CD8-positive, alpha-beta memory T cell (primary cell): ENCODE measurements at regions not wholly inside any gene's neighbourhood (a gene's known extent, or its start where the extent isn't known, plus 50 kb on each side); places are given as distances from the start of the nearest gene placed in this dataset.
A peak's percentile ranks its signal among the peaks of the same experiment; 100 is the strongest.

Source experiments
- CTCF ChIA-PET: fragments of 350-600 bp; sonication (Branson Sonifier 250); formaldehyde crosslinking; loops from one replicate; lab custom pipeline; 2021; ENCODE audit warnings: antibody characterized with exemption; lab: Charles Lee
- POLR2A ChIA-PET: fragments of 350-600 bp; sonication (Branson Sonifier 250); formaldehyde crosslinking; loops from one replicate; lab custom pipeline; 2021; ENCODE audit warnings: antibody characterized with exemption; lab: Charles Lee
- DNase-seq, 5 donors: peaks; one replicate each; pipeline versions ENCODE4 v3.0.0 to v3.0.0-alpha.2; 2020 to 2022; ENCODE audit warnings: mixed read lengths in 1 of 5
- H3K27ac ChIP-seq: one replicate; pipeline ENCODE4 v1.7.0; 2013; ENCODE audit warnings: low read depth, mild to moderate bottlenecking, low read length, moderate library complexity
- H3K27me3 ChIP-seq: 2 replicates; pipeline ENCODE4 v1.7.0; 2013; ENCODE audit warnings: low read length, mild to moderate bottlenecking; ENCODE audit not compliant: insufficient read depth, poor library complexity, severe bottlenecking
- H3K36me3 ChIP-seq: 2 replicates; pipeline ENCODE4 v1.7.0; 2013; ENCODE audit warnings: mild to moderate bottlenecking, low read length, moderate library complexity; ENCODE audit not compliant: insufficient read depth
- H3K4me1 ChIP-seq: 2 replicates; pipeline ENCODE4 v1.7.0; 2013; ENCODE audit warnings: mild to moderate bottlenecking, low read length, moderate library complexity; ENCODE audit not compliant: insufficient read depth
- H3K4me3 ChIP-seq: 2 replicates; pipeline ENCODE4 v1.7.0; 2013; ENCODE audit warnings: mild to moderate bottlenecking, low read length
- H3K9me3 ChIP-seq: 2 replicates; pipeline ENCODE4 v1.7.0; 2013; ENCODE audit warnings: mild to moderate bottlenecking, low read length
- H3K27ac Mint-ChIP-seq, 8 donors: one replicate each; pipeline ENCODE4 v1.8.0; 2020 to 2021; ENCODE audit warnings: mixed read lengths in 8 of 8, mild to moderate bottlenecking in 6 of 8, inconsistent platforms in 3 of 8, moderate library complexity in 3 of 8
- H3K27me3 Mint-ChIP-seq, 2 donors: one replicate each; pipeline ENCODE4 v1.8.0; 2020 to 2021; ENCODE audit warnings: mixed read lengths in 2 of 2, mild to moderate bottlenecking in 1 of 2, moderate library complexity in 1 of 2
- H3K36me3 Mint-ChIP-seq, 3 donors: one replicate each; pipeline ENCODE4 v1.8.0; 2020 to 2021; ENCODE audit warnings: mixed read lengths in 3 of 3, inconsistent platforms in 1 of 3, mild to moderate bottlenecking in 1 of 3
- H3K4me1 Mint-ChIP-seq, 3 donors: one replicate each; pipeline ENCODE4 v1.8.0; 2020 to 2021; ENCODE audit warnings: mixed read lengths in 3 of 3, inconsistent platforms in 1 of 3, mild to moderate bottlenecking in 1 of 3
- H3K4me3 Mint-ChIP-seq, 7 donors: one replicate each; pipeline ENCODE4 v1.8.0; 2020 to 2021; ENCODE audit warnings: mixed read lengths in 7 of 7, mild to moderate bottlenecking in 6 of 7, moderate library complexity in 4 of 7, inconsistent platforms in 2 of 7
- H3K9me3 Mint-ChIP-seq, 5 donors: one replicate each; pipeline ENCODE4 v1.8.0; 2020 to 2022; ENCODE audit warnings: mixed read lengths in 5 of 5, mild to moderate bottlenecking in 3 of 5, moderate library complexity in 2 of 5, inconsistent platforms in 1 of 5

GRCh38 chr12:116365606-116366455 is 88.3 kb upstream of the MED13L start:
- CTCF ChIA-PET, result no interaction called here
- Mint-ChIP-seq H3K4me1 (peaks cover 3 to 7% (median 3%) of the 10 kb centered on the region in 3 donors), H3K9me3 (no peaks in the 10 kb centered on the region), H3K36me3 (no peaks in the 10 kb centered on the region), H3K27ac (no peak overlapping the region), H3K27me3 (peaks cover 1 to 5% of the 10 kb centered on the region in 2 donors), H3K4me3 (no peak overlapping the region)
- Histone ChIP-seq H3K4me3 (no peak overlapping the region), H3K27ac (no peak overlapping the region), H3K27me3 (no peaks in the 10 kb centered on the region), H3K4me1 (peaks cover 8% of the 10 kb centered on the region), H3K9me3 (no peaks in the 10 kb centered on the region), H3K36me3 (no peaks in the 10 kb centered on the region)
- DNase-seq, result no peak
- POLR2A ChIA-PET, result no interaction called here

- Mint-ChIP-seq H3K9me3 (no peaks in the 10 kb centered on the region), H3K27ac (no peak overlapping the region), H3K36me3 (no peaks in the 10 kb centered on the region), H3K4me3 (no peak overlapping the region), H3K4me1 (peaks cover 0 to 3% (median 0%) of the 10 kb centered on the region in 3 donors), H3K27me3 (peaks cover 0 to 5% of the 10 kb centered on the region in 2 donors)
- Histone ChIP-seq H3K4me3 (no peak overlapping the region), H3K9me3 (no peaks in the 10 kb centered on the region), H3K27ac (no peak overlapping the region), H3K36me3 (no peaks in the 10 kb centered on the region), H3K4me1 (peaks cover 3% of the 10 kb centered on the region), H3K27me3 (no peaks in the 10 kb centered on the region)
- no peak for DNase-seq
- CTCF ChIA-PET, result no interaction called here
- POLR2A ChIA-PET, result no interaction called here
These were observed 88.9 kb upstream of the MED13L start for GRCh38 chr12:116366456-116366776.

DNA sequence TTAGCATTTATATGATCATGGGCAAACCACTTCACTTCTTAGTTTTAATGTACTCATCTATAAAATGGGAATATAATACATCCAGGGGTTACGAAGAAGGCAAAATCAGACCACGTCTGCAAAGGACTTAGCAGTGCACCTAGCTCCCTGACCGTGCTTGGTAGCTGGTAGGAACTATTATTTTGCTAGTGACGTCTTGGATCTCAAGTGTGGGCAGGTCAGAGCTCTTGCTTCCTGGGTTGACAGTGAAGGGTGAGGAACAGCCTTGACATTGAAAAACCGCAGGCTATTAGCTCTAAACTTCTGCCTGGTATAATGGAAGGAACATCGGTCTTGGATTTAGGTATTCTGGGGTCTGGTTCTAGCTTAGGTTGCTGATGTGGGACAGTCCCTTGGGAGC is 89.3 kb upstream of the MED13L start:
- H3K36me3 ChIP-seq, result no peaks in the 10 kb centered on the region
- Mint-ChIP-seq H3K27me3 (peaks cover 0 to 5% of the 10 kb centered on the region in 2 donors), H3K9me3 (no peaks in the 10 kb centered on the region), H3K4me3 (no peak overlapping the region), H3K4me1 (no peaks in the 10 kb centered on the region), H3K36me3 (no peaks in the 10 kb centered on the region), H3K27ac (no peak overlapping the region)
- H3K4me1 ChIP-seq, result no peaks in the 10 kb centered on the region
- CTCF ChIA-PET, result no interaction called here
- POLR2A ChIA-PET, result no interaction called here
- H3K27ac ChIP-seq, result no peak overlapping the region
- DNase-seq, result no peak
- H3K4me3 ChIP-seq, result no peak overlapping the region
- no peaks in the 10 kb centered on the region for H3K27me3 ChIP-seq
- H3K9me3 ChIP-seq, result no peaks in the 10 kb centered on the region

- H3K4me3 ChIP-seq, result no peak overlapping the region
- H3K36me3 ChIP-seq, result no peaks in the 10 kb centered on the region
- Mint-ChIP-seq H3K9me3 (no peaks in the 10 kb centered on the region), H3K27me3 (peaks cover 0 to 5% of the 10 kb centered on the region in 2 donors), H3K4me3 (no peak overlapping the region), H3K4me1 (no peaks in the 10 kb centered on the region), H3K27ac (peak overlapping the region in 2 of 8 donors; percentile 51 to 78), H3K36me3 (no peaks in the 10 kb centered on the region)
- DNase-seq, result no peak
- H3K27me3 ChIP-seq, result no peaks in the 10 kb centered on the region
- ChIA-PET POLR2A (no interaction called here), CTCF (interaction anchor here (1.4 kb wide), 1 partner anchor 10 kb away, joined by 4 read pairs; no protein-coding TSS in a partner anchor)
- H3K9me3 ChIP-seq, result no peaks in the 10 kb centered on the region
- H3K4me1 ChIP-seq, result no peaks in the 10 kb centered on the region
- H3K27ac ChIP-seq, result no peak overlapping the region
These were observed 91.0 kb upstream of the MED13L start for GRCh38 chr12:116368196-116369194.

GRCh38 chr12:116370004-116370404 is 92.5 kb upstream of the MED13L start:
- Histone ChIP-seq H3K36me3 (no peaks in the 10 kb centered on the region), H3K27ac (no peak overlapping the region), H3K4me1 (no peaks in the 10 kb centered on the region), H3K27me3 (no peaks in the 10 kb centered on the region), H3K4me3 (no peak overlapping the region), H3K9me3 (no peaks in the 10 kb centered on the region)
- ChIA-PET CTCF (interaction anchor here (0.8 to 1.4 kb wide), 2 partner anchors 9 to 10 kb away, joined by 3 to 4 read pairs; no protein-coding TSS in a partner anchor), POLR2A (no interaction called here)
- Mint-ChIP-seq H3K27me3 (peaks cover 0 to 5% of the 10 kb centered on the region in 2 donors), H3K27ac (no peak overlapping the region), H3K4me1 (no peaks in the 10 kb centered on the region), H3K4me3 (no peak overlapping the region), H3K36me3 (no peaks in the 10 kb centered on the region), H3K9me3 (no peaks in the 10 kb centered on the region)
- DNase-seq, result no peak

DNA sequence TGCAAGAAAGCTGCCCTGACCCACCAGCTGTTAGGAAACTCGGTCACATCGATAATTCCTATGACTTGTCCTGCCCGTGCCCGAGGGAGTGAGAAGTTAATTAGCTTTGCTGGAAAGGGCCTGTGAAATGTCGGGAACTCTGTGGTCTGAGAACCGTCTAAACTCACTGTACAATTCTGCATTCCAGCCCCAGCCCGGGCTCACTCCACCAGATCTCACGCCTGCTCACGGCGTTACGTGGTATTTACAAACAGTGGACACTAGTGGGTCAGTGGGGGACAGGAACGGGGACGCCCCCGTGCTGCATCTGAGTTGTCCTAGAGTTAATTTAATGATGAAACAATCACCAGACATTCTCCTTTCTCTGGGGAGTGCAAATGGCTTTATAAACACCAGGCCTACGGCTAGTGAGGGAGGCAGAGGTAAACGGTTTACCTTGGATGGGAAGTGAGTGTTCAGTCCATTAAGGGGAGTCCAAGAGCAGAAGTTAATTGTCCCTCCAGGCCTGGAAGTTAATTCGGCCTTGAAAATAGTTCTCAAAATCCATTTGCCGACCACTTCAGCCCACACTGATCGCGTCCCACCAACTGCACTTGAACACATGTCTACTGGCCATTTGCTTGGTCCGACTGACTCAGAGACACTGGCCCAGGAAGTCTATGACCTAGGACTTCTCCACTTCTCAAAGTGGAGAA is 93.5 kb upstream of the MED13L start:
- no peaks in the 10 kb centered on the region for H3K4me1 Mint-ChIP-seq
- POLR2A ChIA-PET, result no interaction called here

GRCh38 chr12:116372815-116373214 is 95.3 kb upstream of the MED13L start:
- Histone ChIP-seq H3K4me3 (no peak overlapping the region), H3K9me3 (no peaks in the 10 kb centered on the region), H3K27me3 (no peaks in the 10 kb centered on the region), H3K27ac (no peak overlapping the region), H3K4me1 (no peaks in the 10 kb centered on the region), H3K36me3 (no peaks in the 10 kb centered on the region)
- Mint-ChIP-seq H3K27ac (no peak overlapping the region), H3K4me3 (no peak overlapping the region), H3K4me1 (no peaks in the 10 kb centered on the region), H3K27me3 (peaks cover 0 to 5% of the 10 kb centered on the region in 2 donors), H3K36me3 (no peaks in the 10 kb centered on the region), H3K9me3 (no peaks in the 10 kb centered on the region)
- CTCF ChIA-PET, result no interaction called here
- no peak for DNase-seq
- POLR2A ChIA-PET, result no interaction called here

More for the DNA sequence above, 93.5 kb upstream of the MED13L start:
- no peak overlapping the region for H3K27ac Mint-ChIP-seq
- Histone ChIP-seq H3K36me3 (no peaks in the 10 kb centered on the region), H3K4me1 (no peaks in the 10 kb centered on the region), H3K9me3 (no peaks in the 10 kb centered on the region), H3K4me3 (no peak overlapping the region), H3K27ac (no peak overlapping the region), H3K27me3 (no peaks in the 10 kb centered on the region)
- H3K4me3 Mint-ChIP-seq, result no peak overlapping the region
- H3K9me3 Mint-ChIP-seq, result no peaks in the 10 kb centered on the region
- H3K36me3 Mint-ChIP-seq, result no peaks in the 10 kb centered on the region
- no peak for DNase-seq
- CTCF ChIA-PET, result no interaction called here
- H3K27me3 Mint-ChIP-seq, result peaks cover 0 to 5% of the 10 kb centered on the region in 2 donors
